ENCODE measurements at regions not wholly inside any gene's neighbourhood (a gene's known extent, or its start where the extent isn't known, plus 50 kb on each side); places are given as distances from the start of the nearest gene placed in this dataset.
A peak's percentile ranks its signal among the peaks of the same experiment; 100 is the strongest.

- no peaks in the 10 kb centered on the region for H3K27me3 ChIP-seq (replicated peaks; ENCODE audit: insufficient read depth, low read length)
- no peaks in the 10 kb centered on the region for H3K36me3 ChIP-seq (replicated peaks; ENCODE audit: insufficient read depth, low read length)
- H3K9ac ChIP-seq (ENCODE audit: low read length) = no peak overlapping the region
These were observed 183.0 kb downstream of the GBA3 start for GRCh38 chr4:22875587-22876257.

GRCh38 chr4:22874334-22874912 is 181.7 kb downstream of the GBA3 start:
- H3K27ac ChIP-seq (ENCODE audit: low read length) = no peak overlapping the region
- TF ChIP-seq CTCF (IDR thresholded peaks at IDR 0.05; ENCODE audit: low read length) = no peak
- no peak for TF ChIP-seq EZH2 (optimal IDR thresholded peaks at IDR 0.05; ENCODE audit: low read depth, low read length)
- no peak for TF ChIP-seq EZH2phosphoT487 (IDR thresholded peaks at IDR 0.05; ENCODE audit: low read length)
- no peak overlapping the region for H2AFZ ChIP-seq (ENCODE audit: low read length)
- H3K4me3 ChIP-seq (ENCODE audit: low read length) = no peak overlapping the region
- H3K36me3 ChIP-seq (replicated peaks; ENCODE audit: insufficient read depth, low read length) = no peaks in the 10 kb centered on the region
- H3K4me1 ChIP-seq (ENCODE audit: low read length) = peaks cover 23% of the 10 kb centered on the region
- H3K79me2 ChIP-seq (ENCODE audit: low read length) = no peaks in the 10 kb centered on the region
- H3K9me2 ChIP-seq (replicated peaks; ENCODE audit: insufficient read depth, low read length) = no peaks in the 10 kb centered on the region
- H3K9ac ChIP-seq (ENCODE audit: low read length) = no peak overlapping the region
- H3K4me2 ChIP-seq (ENCODE audit: low read depth, low read length) = no peak overlapping the region
- no peaks in the 10 kb centered on the region for H4K20me1 ChIP-seq (ENCODE audit: insufficient read depth, low read length)
- no peak for DNase-seq
- no peaks in the 10 kb centered on the region for H3K9me3 ChIP-seq (replicated peaks; ENCODE audit: insufficient read depth, low read length)
- H3F3A ChIP-seq (ENCODE audit: insufficient read depth, low read length) = no peaks in the 10 kb centered on the region
- no peaks in the 10 kb centered on the region for H3K27me3 ChIP-seq (replicated peaks; ENCODE audit: insufficient read depth, low read length)

More at GRCh38 chr4:22875587-22876257, 183.0 kb downstream of the GBA3 start:
- Histone ChIP-seq H3K4me2 (ENCODE audit: low read depth, low read length) (peak overlapping the region; percentile 14; the same call in 1 of the 2 replicates), H3K4me1 (ENCODE audit: low read length) (peaks cover 23% of the 10 kb centered on the region), H3K79me2 (ENCODE audit: low read length) (no peaks in the 10 kb centered on the region), H3K9me3 (replicated peaks; ENCODE audit: insufficient read depth, low read length) (no peaks in the 10 kb centered on the region), H4K20me1 (ENCODE audit: insufficient read depth, low read length) (no peaks in the 10 kb centered on the region), H2AFZ (ENCODE audit: low read length) (no peak overlapping the region), H3F3A (ENCODE audit: insufficient read depth, low read length) (no peaks in the 10 kb centered on the region), H3K27ac (ENCODE audit: low read length) (peak overlapping the region; percentile 55; the same call in 1 of the 2 replicates), H3K9me2 (replicated peaks; ENCODE audit: insufficient read depth, low read length) (no peaks in the 10 kb centered on the region), H3K4me3 (ENCODE audit: low read length) (no peak overlapping the region; the same call in 1 of the 2 replicates)
- no peak for TF ChIP-seq CTCF (IDR thresholded peaks at IDR 0.05; ENCODE audit: low read length)
- no peak for TF ChIP-seq EZH2 (optimal IDR thresholded peaks at IDR 0.05; ENCODE audit: low read depth, low read length)
- no peak for TF ChIP-seq EZH2phosphoT487 (IDR thresholded peaks at IDR 0.05; ENCODE audit: low read length)
- peak; percentile 58 for DNase-seq

- Histone ChIP-seq H3K36me3 (replicated peaks; ENCODE audit: insufficient read depth, low read length) (no peaks in the 10 kb centered on the region), H4K20me1 (ENCODE audit: insufficient read depth, low read length) (no peaks in the 10 kb centered on the region), H3K9ac (ENCODE audit: low read length) (no peak overlapping the region), H3K79me2 (ENCODE audit: low read length) (no peaks in the 10 kb centered on the region), H3K4me1 (ENCODE audit: low read length) (peaks cover 23% of the 10 kb centered on the region), H3K4me2 (ENCODE audit: low read depth, low read length) (no peak overlapping the region), H3K27ac (ENCODE audit: low read length) (no peak overlapping the region), H3K9me3 (replicated peaks; ENCODE audit: insufficient read depth, low read length) (no peaks in the 10 kb centered on the region), H3F3A (ENCODE audit: insufficient read depth, low read length) (no peaks in the 10 kb centered on the region), H3K27me3 (replicated peaks; ENCODE audit: insufficient read depth, low read length) (no peaks in the 10 kb centered on the region), H3K9me2 (replicated peaks; ENCODE audit: insufficient read depth, low read length) (no peaks in the 10 kb centered on the region), H2AFZ (ENCODE audit: low read length) (no peak overlapping the region), H3K4me3 (ENCODE audit: low read length) (no peak overlapping the region)
- no peak for TF ChIP-seq CTCF (IDR thresholded peaks at IDR 0.05; ENCODE audit: low read length)
- TF ChIP-seq EZH2 (optimal IDR thresholded peaks at IDR 0.05; ENCODE audit: low read depth, low read length) = no peak
- TF ChIP-seq EZH2phosphoT487 (IDR thresholded peaks at IDR 0.05; ENCODE audit: low read length) = no peak
- no peak for DNase-seq
These were observed 181.2 kb downstream of the GBA3 start for GRCh38 chr4:22873899-22874298.
